ENCODE measurements at regions not wholly inside any gene's neighbourhood (a gene's known extent, or its start where the extent isn't known, plus 50 kb on each side); places are given as distances from the start of the nearest gene placed in this dataset.
A peak's percentile ranks its signal among the peaks of the same experiment; 100 is the strongest.
"Not testable (repeated sequence)": the region's sequence is repeated elsewhere in the genome, so short reads cannot be mapped to it uniquely, and the experiment has no call there.

- no peak for DNase-seq (ENCODE audit: low read depth, low spot score)
- no peak for TF ChIP-seq CTCF (IDR thresholded peaks at IDR 0.05; ENCODE audit: low read depth, low read length)
- in situ Hi-C loops (cut with HindIII; ENCODE audit: low sequenced_read_pairs): no loop called here
- no peak overlapping the region for H3K4me3 ChIP-seq (ENCODE audit: low read depth, low read length)
Observed at GRCh38 chr13:90591260-90591926, 756.1 kb upstream of the MIR17HG start.

- in situ Hi-C loops (cut with HindIII; ENCODE audit: low sequenced_read_pairs): no loop called here
- no peak for TF ChIP-seq CTCF (IDR thresholded peaks at IDR 0.05; ENCODE audit: low read depth, low read length)
- no peak for DNase-seq (ENCODE audit: low read depth, low spot score)
- no peak overlapping the region for H3K4me3 ChIP-seq (ENCODE audit: low read depth, low read length)
Observed at GRCh38 chr13:90591927-90592268, 755.6 kb upstream of the MIR17HG start.

- in situ Hi-C loops (cut with HindIII; ENCODE audit: low sequenced_read_pairs): no loop called here
- DNase-seq (ENCODE audit: low read depth, low spot score): no peak
- no peak overlapping the region for H3K4me3 ChIP-seq (ENCODE audit: low read depth, low read length)
- no peak for TF ChIP-seq CTCF (IDR thresholded peaks at IDR 0.05; ENCODE audit: low read depth, low read length)
Observed at GRCh38 chr13:90592943-90593342, 754.5 kb upstream of the MIR17HG start.

GRCh38 chr13:90594681-90595080 is 752.8 kb upstream of the MIR17HG start:
- in situ Hi-C loops (cut with HindIII; ENCODE audit: low sequenced_read_pairs): no loop called here
- no peak for TF ChIP-seq CTCF (IDR thresholded peaks at IDR 0.05; ENCODE audit: low read depth, low read length)
- DNase-seq (ENCODE audit: low read depth, low spot score): peak; percentile 33
- no peak overlapping the region for H3K4me3 ChIP-seq (ENCODE audit: low read depth, low read length)

GRCh38 chr13:90605664-90606063 is 741.8 kb upstream of the MIR17HG start:
- H3K4me3 ChIP-seq (ENCODE audit: low read depth, low read length): no peak overlapping the region
- TF ChIP-seq CTCF (IDR thresholded peaks at IDR 0.05; ENCODE audit: low read depth, low read length): no peak
- in situ Hi-C loops (cut with HindIII; ENCODE audit: low sequenced_read_pairs): no loop called here
- DNase-seq (ENCODE audit: low read depth, low spot score): no peak

- in situ Hi-C loops (cut with HindIII; ENCODE audit: low sequenced_read_pairs); H3K4me3 ChIP-seq (ENCODE audit: low read depth, low read length); DNase-seq (ENCODE audit: low read depth, low spot score): not testable (repeated sequence)
Observed at GRCh38 chr13:90606921-90607320, 740.6 kb upstream of the MIR17HG start.

- no peak overlapping the region for H3K4me3 ChIP-seq (ENCODE audit: low read depth, low read length)
- DNase-seq (ENCODE audit: low read depth, low spot score): no peak
- no peak for TF ChIP-seq CTCF (IDR thresholded peaks at IDR 0.05; ENCODE audit: low read depth, low read length)
- in situ Hi-C loops (cut with HindIII; ENCODE audit: low sequenced_read_pairs): no loop called here
Observed at GRCh38 chr13:90612391-90612790, 735.1 kb upstream of the MIR17HG start.

All from astrocyte of the spinal cord (primary cell).